NCI-H1092 treated with DMSO at 0.1 percent for 48 hours (cell line): ENCODE measurements at regions not wholly inside any gene's neighbourhood (a gene's known extent, or its start where the extent isn't known, plus 50 kb on each side); places are given as distances from the start of the nearest gene placed in this dataset.
"Not testable (repeated sequence)": the region's sequence is repeated elsewhere in the genome, so short reads cannot be mapped to it uniquely, and the experiment has no call there.

Experiments
- DNase-seq: peaks from one replicate; lab custom pipeline; 2025; lab: John Stamatoyannopoulos, UW

- no peak for DNase-seq
These were observed 178.8 kb upstream of the MME start for GRCh38 chr3:154901278-154901677.

DNA sequence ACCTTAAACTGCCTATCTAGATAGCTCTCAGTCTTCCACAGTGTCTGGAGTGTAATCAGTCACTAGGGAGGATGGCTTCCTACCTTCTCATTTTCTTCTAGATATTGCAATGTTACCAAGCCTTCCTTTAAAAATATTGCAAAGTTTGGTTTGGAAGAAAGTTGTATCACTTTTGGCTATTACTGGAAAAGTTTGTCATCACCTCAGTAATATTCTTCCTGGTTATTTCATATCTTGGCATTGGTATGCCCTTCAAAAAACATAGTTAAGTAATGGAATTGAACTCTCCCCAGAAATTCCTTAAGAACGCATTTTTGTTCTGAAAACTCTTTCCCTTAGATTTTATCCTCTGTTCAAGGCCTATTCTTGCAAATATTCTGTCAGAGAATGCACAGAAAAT is 179.3 kb upstream of the MME start:
- no peak for DNase-seq

GRCh38 chr3:154898916-154899315 is 181.2 kb upstream of the MME start:
- no peak for DNase-seq

DNA sequence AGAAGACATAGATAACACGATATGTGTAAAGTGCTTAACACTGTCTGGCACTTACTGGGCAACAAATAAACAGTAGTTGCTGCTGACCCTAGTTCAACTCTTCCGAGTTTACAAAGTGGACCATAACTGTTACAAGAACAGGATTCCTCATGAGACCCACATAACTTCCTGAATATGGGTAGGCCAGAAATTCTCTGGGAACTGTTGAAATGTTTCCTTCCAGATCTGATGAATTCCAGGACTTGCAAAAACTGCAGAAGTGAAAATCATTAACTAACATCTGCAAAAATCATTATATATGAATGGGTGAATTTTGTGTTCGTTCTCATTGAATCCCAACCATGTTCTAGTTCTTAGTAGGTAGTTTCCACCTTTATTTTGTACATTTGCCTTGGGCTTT is 181.7 kb upstream of the MME start:
- DNase-seq, result no peak

DNA sequence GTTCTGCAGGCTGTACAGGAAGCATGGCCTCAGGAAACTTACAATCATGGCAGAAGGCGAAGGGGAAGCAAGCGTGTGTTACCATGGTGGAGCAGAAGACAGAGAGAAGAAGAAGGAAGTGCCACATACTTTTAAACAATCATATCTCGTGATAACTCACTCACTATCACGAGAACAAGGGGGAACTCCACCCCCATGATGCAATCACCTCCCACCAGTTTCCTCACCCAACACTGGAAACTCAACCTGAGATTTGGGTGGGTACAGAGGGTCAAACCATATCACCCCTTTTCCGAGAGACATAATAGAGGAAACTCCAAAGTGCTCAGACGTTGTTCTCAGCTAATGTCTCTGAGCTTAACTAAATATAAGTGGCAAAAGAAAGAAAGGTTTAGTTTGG is 186.3 kb upstream of the MME start:
- DNase-seq, result no peak

- no peak for DNase-seq
These were observed 190.9 kb upstream of the MME start for GRCh38 chr3:154889227-154889634.

DNA sequence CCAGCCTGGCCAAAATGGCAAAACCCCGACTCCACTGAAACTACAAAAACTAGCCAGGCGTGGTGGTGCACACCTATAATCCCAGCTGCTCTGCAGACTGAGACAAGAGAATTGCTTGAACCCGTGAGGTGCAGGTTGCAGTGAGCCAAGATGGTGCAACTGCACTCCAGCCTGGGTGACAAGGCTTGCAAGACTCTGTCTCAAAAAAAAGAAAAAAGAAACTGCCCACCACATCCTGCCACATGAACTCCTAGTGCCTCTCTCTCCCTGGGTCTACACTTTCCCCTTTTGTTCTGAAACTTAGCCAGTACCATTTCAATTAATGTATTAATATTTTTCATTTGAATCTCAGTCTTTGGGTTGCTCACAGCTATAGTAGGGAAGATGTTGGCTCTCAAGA is 192.2 kb upstream of the MME start:
- no peak for DNase-seq

- DNase-seq, result no peak
These were observed 193.7 kb upstream of the MME start for GRCh38 chr3:154886437-154886836.

GRCh38 chr3:154885418-154885817 is 194.7 kb upstream of the MME start:
- no peak for DNase-seq

GRCh38 chr3:154884952-154885351 is 195.2 kb upstream of the MME start:
- no peak for DNase-seq

- no peak for DNase-seq
These were observed 205.0 kb upstream of the MME start for GRCh38 chr3:154875142-154875541.

GRCh38 chr3:154872696-154873095 is 207.4 kb upstream of the MME start:
- DNase-seq, result no peak

GRCh38 chr3:154872074-154872473 is 208.0 kb upstream of the MME start:
- no peak for DNase-seq

- DNase-seq, result no peak
These were observed 215.2 kb upstream of the MME start for GRCh38 chr3:154864947-154865346.

GRCh38 chr3:154862265-154862664 is 217.9 kb upstream of the MME start:
- no peak for DNase-seq

- DNase-seq, result not testable (repeated sequence)
These were observed 227.1 kb upstream of the MME start for GRCh38 chr3:154852998-154853397.

GRCh38 chr3:154852515-154852914 is 227.6 kb upstream of the MME start:
- no peak for DNase-seq

DNA sequence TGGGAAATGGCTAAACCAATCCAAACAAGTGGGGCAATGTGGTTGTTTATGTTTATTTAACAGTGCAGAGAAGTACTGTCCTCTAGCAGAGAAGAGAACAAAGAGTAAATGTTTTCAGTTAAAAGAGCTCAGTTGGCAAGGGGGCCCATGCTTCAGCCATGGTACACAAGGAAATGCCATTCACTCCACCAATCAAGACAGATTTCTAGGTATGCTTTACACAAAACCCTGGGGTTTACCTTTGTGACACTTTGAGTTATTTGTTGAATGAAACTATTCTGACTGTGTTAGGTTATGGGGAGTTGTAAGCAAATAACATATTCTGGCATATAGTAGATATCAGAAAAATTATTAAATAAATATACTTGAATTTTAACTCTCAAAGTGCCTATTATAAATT is 228.5 kb upstream of the MME start:
- no peak for DNase-seq

GRCh38 chr3:154850921-154851320 is 229.2 kb upstream of the MME start:
- no peak for DNase-seq

- DNase-seq, result no peak
These were observed 230.7 kb upstream of the MME start for GRCh38 chr3:154849408-154849807.

DNA sequence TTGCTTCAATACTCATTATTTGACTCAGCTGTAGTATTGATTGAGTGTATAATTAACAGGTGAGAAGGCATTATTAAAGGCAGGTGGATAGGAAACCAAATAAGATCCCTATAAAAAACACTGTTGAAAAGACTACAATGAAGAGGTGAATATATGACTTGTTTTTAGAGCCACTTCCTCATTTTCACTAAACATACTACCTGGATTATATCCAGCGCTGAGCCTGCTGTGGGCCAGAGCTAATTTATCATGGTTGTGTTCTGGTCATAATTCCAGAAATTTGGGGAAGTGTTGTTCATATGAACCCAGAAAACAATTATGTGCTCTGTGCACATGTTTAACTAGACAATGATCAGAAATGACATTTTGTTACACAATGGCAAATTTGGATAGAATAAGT is 235.3 kb upstream of the MME start:
- DNase-seq, result no peak

- no peak for DNase-seq
These were observed 236.5 kb upstream of the MME start for GRCh38 chr3:154843647-154844046.

GRCh38 chr3:154842536-154842935 is 237.6 kb upstream of the MME start:
- no peak for DNase-seq

GRCh38 chr3:154835639-154836038 is 244.5 kb upstream of the MME start:
- DNase-seq, result no peak

DNA sequence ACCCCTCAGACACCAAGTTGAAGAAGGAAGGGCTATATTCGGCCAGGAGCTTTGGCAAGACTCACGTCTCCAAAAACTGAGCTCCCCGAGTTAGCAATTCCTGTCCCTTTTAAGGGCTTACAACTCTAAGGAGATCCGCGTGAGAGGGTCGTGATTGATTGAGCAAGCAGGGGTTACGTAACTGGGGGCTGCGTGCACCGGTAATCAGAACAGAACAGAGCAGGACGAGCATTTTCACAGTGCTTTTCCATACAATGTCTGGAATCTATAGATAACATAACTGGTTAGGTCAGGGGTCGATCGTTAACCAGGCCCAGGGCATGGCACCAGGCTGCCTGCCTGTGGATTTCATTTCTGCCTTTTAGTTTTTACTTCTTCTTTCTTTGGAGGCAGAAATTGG is 245.3 kb upstream of the MME start:
- not testable (repeated sequence) for DNase-seq
